HL-60 (cell line): ENCODE measurements at regions not wholly inside any gene's neighbourhood (a gene's known extent, or its start where the extent isn't known, plus 50 kb on each side); places are given as distances from the start of the nearest gene placed in this dataset.

ENCODE experiments used
- CTCF ChIP-seq: IDR thresholded peaks from one replicate; pipeline ENCODE4 v1.5.1; 2011; ENCODE audit warnings: low read length, control low read depth, inconsistent platforms; ENCODE audit not compliant: insufficient read depth
- GABPA ChIP-seq: IDR thresholded peaks from 2 replicates; pipeline ENCODE4 v1.6.1; 2012; ENCODE audit warnings: low read depth
- POLR2AphosphoS5 ChIP-seq: IDR thresholded peaks from 2 replicates; pipeline ENCODE4 v1.6.1; 2012; ENCODE audit warnings: low read depth

- TF ChIP-seq CTCF: no peak
- no peak for TF ChIP-seq POLR2AphosphoS5
- no peak for TF ChIP-seq GABPA
Observed at GRCh38 chr4:83738895-83739294, 203.0 kb downstream of the GPAT3 start.
